DMS114 treated with DMSO at 0.1 percent for 48 hours (cell line): ENCODE measurements at regions not wholly inside any gene's neighbourhood (a gene's known extent, or its start where the extent isn't known, plus 50 kb on each side); places are given as distances from the start of the nearest gene placed in this dataset.
A peak's percentile ranks its signal among the peaks of the same experiment; 100 is the strongest.
"Not testable (repeated sequence)": the region's sequence is repeated elsewhere in the genome, so short reads cannot be mapped to it uniquely, and the experiment has no call there.

Source experiments
- DNase-seq: peaks from one replicate; lab custom pipeline; 2025; ENCODE audit not compliant: unreplicated experiment; lab: John Stamatoyannopoulos, UW

GRCh38 chr9:97182532-97182931 lies 124.9 kb upstream of the CCDC180 start:
- not testable (repeated sequence) for DNase-seq

GRCh38 chr9:97179616-97180015 lies 127.8 kb upstream of the CCDC180 start:
- no peak for DNase-seq

- no peak for DNase-seq
Observed at GRCh38 chr9:97176206-97176605, 131.3 kb upstream of the CCDC180 start.

- not testable (repeated sequence) for DNase-seq
Observed at GRCh38 chr9:97168174-97168573, 129.2 kb upstream of the CTSV start.

GRCh38 chr9:97166496-97167138 lies 127.7 kb upstream of the CTSV start:
- not testable (repeated sequence) for DNase-seq

- no peak for DNase-seq
Observed at GRCh38 chr9:97160255-97160654, 121.3 kb upstream of the CTSV start.

- not testable (repeated sequence) for DNase-seq
Observed at GRCh38 chr9:97158722-97159121, 119.8 kb upstream of the CTSV start.

- DNase-seq, result not testable (repeated sequence)
Observed at GRCh38 chr9:97155441-97155840, 116.5 kb upstream of the CTSV start.

GRCh38 chr9:97153967-97154366 lies 115.0 kb upstream of the CTSV start:
- no peak for DNase-seq

GRCh38 chr9:97153160-97153559 lies 114.2 kb upstream of the CTSV start:
- DNase-seq, result not testable (repeated sequence)

- not testable (repeated sequence) for DNase-seq
Observed at GRCh38 chr9:97150471-97150870, 111.5 kb upstream of the CTSV start.

GRCh38 chr9:97148428-97148827 lies 109.5 kb upstream of the CTSV start:
- not testable (repeated sequence) for DNase-seq

GRCh38 chr9:97145680-97146079 lies 106.7 kb upstream of the CTSV start:
- DNase-seq, result not testable (repeated sequence)

GRCh38 chr9:97140566-97140965 lies 101.6 kb upstream of the CTSV start:
- DNase-seq, result no peak

GRCh38 chr9:97136421-97136820 lies 97.5 kb upstream of the CTSV start:
- DNase-seq, result no peak

GRCh38 chr9:97133966-97134365 lies 95.0 kb upstream of the CTSV start:
- DNase-seq, result not testable (repeated sequence)

- DNase-seq, result no peak
Observed at GRCh38 chr9:97132865-97133264, 93.9 kb upstream of the CTSV start.

- DNase-seq, result not testable (repeated sequence)
Observed at GRCh38 chr9:97130864-97131263, 91.9 kb upstream of the CTSV start.

GRCh38 chr9:97130387-97130786 lies 91.4 kb upstream of the CTSV start:
- not testable (repeated sequence) for DNase-seq

GRCh38 chr9:97128919-97129318 lies 90.0 kb upstream of the CTSV start:
- DNase-seq, result no peak

GRCh38 chr9:97124256-97124655 lies 85.3 kb upstream of the CTSV start:
- DNase-seq, result no peak

- no peak for DNase-seq
Observed at GRCh38 chr9:97110696-97111095, 71.8 kb upstream of the CTSV start.

GRCh38 chr9:97109194-97109811 lies 70.4 kb upstream of the CTSV start:
- DNase-seq, result peak; percentile 24
